NOMO-1 treated with DMSO at 0.1 percent for 48 hours (cell line): ENCODE measurements at regions not wholly inside any gene's neighbourhood (a gene's known extent, or its start where the extent isn't known, plus 50 kb on each side); places are given as distances from the start of the nearest gene placed in this dataset.

Experiments used
- DNase-seq: peaks from one replicate; lab custom pipeline; 2025; ENCODE audit not compliant: unreplicated experiment; lab: John Stamatoyannopoulos, UW

- no peak for DNase-seq
These were observed 151.7 kb downstream of the DLEU7 start for GRCh38 chr13:50691681-50692263.

GRCh38 chr13:50692396-50692915 is 151.0 kb downstream of the DLEU7 start:
- DNase-seq: no peak

- DNase-seq: no peak
These were observed 149.8 kb downstream of the DLEU7 start for GRCh38 chr13:50693727-50694126.

GRCh38 chr13:50697746-50698539 is 145.5 kb downstream of the DLEU7 start:
- no peak for DNase-seq

GRCh38 chr13:50699874-50700663 is 143.4 kb downstream of the DLEU7 start:
- no peak for DNase-seq

GRCh38 chr13:50700664-50701305 is 142.7 kb downstream of the DLEU7 start:
- DNase-seq: no peak

GRCh38 chr13:50701469-50701868 is 142.0 kb downstream of the DLEU7 start:
- no peak for DNase-seq

- no peak for DNase-seq
These were observed 137.0 kb downstream of the DLEU7 start for GRCh38 chr13:50706505-50706904.

- no peak for DNase-seq
These were observed 135.9 kb downstream of the DLEU7 start for GRCh38 chr13:50707628-50708027.

- DNase-seq: peak; percentile 55
These were observed 135.0 kb downstream of the DLEU7 start for GRCh38 chr13:50708461-50708860.

- DNase-seq: no peak
These were observed 134.4 kb downstream of the DLEU7 start for GRCh38 chr13:50709058-50709457.

GRCh38 chr13:50711131-50711815 is 132.2 kb downstream of the DLEU7 start:
- DNase-seq: no peak

- DNase-seq: no peak
These were observed 131.5 kb downstream of the DLEU7 start for GRCh38 chr13:50711996-50712395.

- DNase-seq: no peak
These were observed 131.0 kb downstream of the DLEU7 start for GRCh38 chr13:50712456-50712855.

GRCh38 chr13:50712881-50713280 is 130.6 kb downstream of the DLEU7 start:
- DNase-seq: no peak

- peak; percentile 96 for DNase-seq
These were observed 129.8 kb downstream of the DLEU7 start for GRCh38 chr13:50713523-50714248.

GRCh38 chr13:50714891-50715290 is 128.6 kb downstream of the DLEU7 start:
- DNase-seq: peak; percentile 39

GRCh38 chr13:50715402-50716146 is 127.9 kb downstream of the DLEU7 start:
- DNase-seq: peak; percentile 84
